Psoas muscle (tissue), 7 donors: ENCODE measurements at regions not wholly inside any gene's neighbourhood (a gene's known extent, or its start where the extent isn't known, plus 50 kb on each side); places are given as distances from the start of the nearest gene placed in this dataset.

ENCODE experiments used
- ATAC-seq, 4 donors: fragments of 200-7000 bp; cut with Tn5 transposase; one replicate each; pipeline ENCODE4 v1.9.1; 2020; ENCODE audit warnings: moderate library complexity in 3 of 4, mild to moderate bottlenecking in 2 of 4
- DNase-seq, 2 donors: peaks; one replicate each; pipeline ENCODE4 v3.0.0-alpha.2; 2020
- H3K27ac ChIP-seq: fragments of 200-600 bp; one replicate; pipeline ENCODE4 v1.8.0; 2022
- H3K27me3 ChIP-seq, 3 donors: fragments of 200-600 bp in 1 of 3; one replicate each; pipeline versions ENCODE4 v1.6.1 to v1.8.0; 2013 to 2022; ENCODE audit warnings: low read length in 2 of 3, mild to moderate bottlenecking in 2 of 3, moderate library complexity in 1 of 3; ENCODE audit not compliant: insufficient read depth in 3 of 3
- H3K36me3 ChIP-seq, 2 donors: fragments of 200-600 bp in 1 of 2; one replicate each; pipeline versions ENCODE4 v1.6.1 to v1.8.0; 2013 to 2022; ENCODE audit warnings: low read depth in 1 of 2, mild to moderate bottlenecking in 1 of 2, moderate library complexity in 1 of 2; ENCODE audit not compliant: insufficient read depth in 1 of 2
- H3K4me1 ChIP-seq: fragments of 200-600 bp; one replicate; pipeline ENCODE4 v1.8.0; 2022
- H3K4me3 ChIP-seq: fragments of 200-600 bp; one replicate; pipeline ENCODE4 v1.8.0; 2022; ENCODE audit warnings: mild to moderate bottlenecking
- H3K9me3 ChIP-seq: fragments of 200-600 bp; one replicate; pipeline ENCODE4 v1.8.0; 2022
- WGBS, 3 donors: extraction: QIAGEN DNeasy Blood & Tissue Kit; methylation state at CpG; one replicate each; pipeline versions ENCODE4 v1.1.6 to v1.1.7; 2013; 5-methylcytosine and 5-hydroxymethylcytosine counted together
- intact Hi-C, 2 donors: fragments of 100-400 bp; cut with DNase I; formaldehyde crosslinking; loops; one replicate each; pipeline versions ENCODE4 v1.11.0 to v1.14.2; 2022
- TF ChIP-seq, protein P1 (sequence below): fragments of 200-600 bp; IDR thresholded peaks from one replicate; pipeline ENCODE4 v1.8.0; 2022; ENCODE audit warnings: antibody characterized with exemption
- donor health status: healthy with polysubstance abuse.
- donor health status: DM: no; HTN: no; CAD: no; lungs with moderate emphysema.
- donor health status: Bipolar disorder and iron deficiency.
- donor health status: healthy.
- donor health status: DM: yes; HTN: yes; CAD: no.
- donor health status: DM: no; HTN: no; CAD: no.
- donor health status: DM: yes; HTN: yes; CAD: no.

DNA sequence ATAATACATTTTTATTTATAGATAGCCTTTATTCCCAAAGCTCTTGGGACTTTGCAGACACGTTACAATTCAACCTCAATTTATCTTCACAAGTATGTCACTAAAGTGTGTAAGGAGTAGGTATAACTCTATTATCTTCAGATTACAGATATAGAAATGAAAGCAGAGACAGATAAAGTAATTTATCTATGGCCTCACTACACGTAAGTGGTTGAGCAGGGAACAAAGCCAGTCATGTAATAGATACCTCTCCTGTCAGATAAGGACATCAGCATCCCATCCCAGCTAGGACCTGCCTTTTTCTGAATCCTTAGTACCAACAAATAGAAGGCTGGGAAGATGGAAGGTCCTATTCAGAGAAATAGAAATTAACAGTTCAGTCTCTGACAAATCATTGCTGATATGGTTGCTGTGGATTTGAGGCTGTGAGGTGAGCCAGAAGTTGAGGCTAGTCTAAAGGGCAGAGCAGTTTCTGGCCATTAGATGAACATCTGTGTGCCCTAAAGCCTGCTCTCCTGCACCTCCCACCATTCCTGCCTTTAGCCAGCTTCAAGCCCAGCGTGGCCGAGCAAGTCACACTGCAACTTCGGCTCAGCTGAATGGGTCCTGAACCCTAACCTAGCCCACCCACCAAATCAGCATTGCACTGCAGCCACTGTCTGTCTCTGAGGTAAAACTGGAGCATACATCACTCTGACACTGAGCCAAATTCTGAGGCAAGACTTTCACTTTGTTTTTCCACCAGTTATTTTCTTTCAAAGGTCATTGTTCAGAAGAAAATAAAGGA, 71.1 kb upstream of the PLEKHA5 start:
- intact Hi-C loops: loop anchor here in 1 of 2 donors (1.0 kb wide), 1 partner anchor 46 kb away; no protein-coding TSS in a partner anchor
- 30 to 46% (median 33%) methylated on average over 5 of the region's 5 CpGs for WGBS, 3 donors
- ATAC-seq: no peak

DNA sequence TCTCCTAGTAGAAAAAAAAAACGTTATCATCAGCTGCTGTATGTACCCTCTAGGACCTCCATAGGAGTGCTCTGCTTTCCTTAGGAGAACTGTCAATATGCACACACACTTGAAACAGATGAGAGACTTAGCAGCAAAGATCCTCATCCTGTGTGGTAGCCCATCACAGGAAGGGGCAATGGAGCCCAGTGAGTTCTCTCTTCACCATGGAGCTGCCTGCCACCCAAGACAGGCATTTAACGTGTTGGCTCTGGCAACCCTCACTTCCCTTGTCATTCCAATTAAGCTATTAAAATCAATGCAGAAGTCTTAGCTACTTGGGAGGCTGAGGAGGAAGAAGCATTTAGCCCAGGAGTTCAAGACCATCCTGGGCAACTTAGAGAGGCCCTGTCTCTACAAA, 64.8 kb upstream of the PLEKHA5 start:
- Histone ChIP-seq H3K4me3 (no peak overlapping the region), H3K27me3 (no peaks in the 10 kb centered on the region), H3K4me1 (no peaks in the 10 kb centered on the region), H3K36me3 (no peaks in the 10 kb centered on the region), H3K9me3 (no peaks in the 10 kb centered on the region), H3K27ac (no peak overlapping the region)
- TF ChIP-seq, protein P1, sequence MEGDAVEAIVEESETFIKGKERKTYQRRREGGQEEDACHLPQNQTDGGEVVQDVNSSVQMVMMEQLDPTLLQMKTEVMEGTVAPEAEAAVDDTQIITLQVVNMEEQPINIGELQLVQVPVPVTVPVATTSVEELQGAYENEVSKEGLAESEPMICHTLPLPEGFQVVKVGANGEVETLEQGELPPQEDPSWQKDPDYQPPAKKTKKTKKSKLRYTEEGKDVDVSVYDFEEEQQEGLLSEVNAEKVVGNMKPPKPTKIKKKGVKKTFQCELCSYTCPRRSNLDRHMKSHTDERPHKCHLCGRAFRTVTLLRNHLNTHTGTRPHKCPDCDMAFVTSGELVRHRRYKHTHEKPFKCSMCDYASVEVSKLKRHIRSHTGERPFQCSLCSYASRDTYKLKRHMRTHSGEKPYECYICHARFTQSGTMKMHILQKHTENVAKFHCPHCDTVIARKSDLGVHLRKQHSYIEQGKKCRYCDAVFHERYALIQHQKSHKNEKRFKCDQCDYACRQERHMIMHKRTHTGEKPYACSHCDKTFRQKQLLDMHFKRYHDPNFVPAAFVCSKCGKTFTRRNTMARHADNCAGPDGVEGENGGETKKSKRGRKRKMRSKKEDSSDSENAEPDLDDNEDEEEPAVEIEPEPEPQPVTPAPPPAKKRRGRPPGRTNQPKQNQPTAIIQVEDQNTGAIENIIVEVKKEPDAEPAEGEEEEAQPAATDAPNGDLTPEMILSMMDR: no peak
- 34 to 40% (median 37%) methylated on average over 2 of the region's 2 CpGs for WGBS, 3 donors
- DNase-seq (no peak), ATAC-seq (no peak)
- intact Hi-C loops: no loop called here

More for the DNA sequence above, 71.1 kb upstream of the PLEKHA5 start:
- Histone ChIP-seq H3K27ac (no peak overlapping the region), H3K27me3 (no peaks in the 10 kb centered on the region), H3K4me3 (no peak overlapping the region), H3K36me3 (no peaks in the 10 kb centered on the region), H3K4me1 (no peaks in the 10 kb centered on the region), H3K9me3 (no peaks in the 10 kb centered on the region)
- no peak for DNase-seq
- TF ChIP-seq, protein P1: no peak

DNA sequence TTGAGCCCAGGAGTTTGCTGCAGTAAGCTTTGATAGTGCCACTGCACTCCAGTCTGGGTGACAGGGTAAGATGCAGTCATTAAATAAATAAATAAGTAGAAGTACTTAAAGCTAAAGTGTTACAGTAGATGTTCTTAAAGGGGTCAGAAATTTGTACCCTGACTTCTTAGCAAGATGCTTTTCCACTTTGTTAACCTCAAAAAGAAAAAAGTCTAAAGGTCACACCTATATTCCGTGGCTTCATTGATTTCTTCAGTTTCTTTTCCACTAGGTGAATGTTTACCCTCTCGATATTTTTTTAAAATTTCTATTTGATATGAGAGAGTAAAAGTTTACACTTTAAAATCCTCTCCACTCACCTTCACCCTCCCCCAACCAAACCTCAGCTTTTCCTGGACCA, 64.3 kb upstream of the PLEKHA5 start:
- DNase-seq: no peak
- no peak overlapping the region for H3K4me3 ChIP-seq
- intact Hi-C loops: no loop called here
- H3K27ac ChIP-seq: no peak overlapping the region
- H3K27me3 ChIP-seq: no peaks in the 10 kb centered on the region
- WGBS, 3 donors: 88 to 98% (median 91%) methylated on average over 2 of the region's 2 CpGs
- no peaks in the 10 kb centered on the region for H3K9me3 ChIP-seq
- no peak for ATAC-seq
- TF ChIP-seq, protein P1: no peak
- no peaks in the 10 kb centered on the region for H3K4me1 ChIP-seq
- H3K36me3 ChIP-seq: no peaks in the 10 kb centered on the region

DNA sequence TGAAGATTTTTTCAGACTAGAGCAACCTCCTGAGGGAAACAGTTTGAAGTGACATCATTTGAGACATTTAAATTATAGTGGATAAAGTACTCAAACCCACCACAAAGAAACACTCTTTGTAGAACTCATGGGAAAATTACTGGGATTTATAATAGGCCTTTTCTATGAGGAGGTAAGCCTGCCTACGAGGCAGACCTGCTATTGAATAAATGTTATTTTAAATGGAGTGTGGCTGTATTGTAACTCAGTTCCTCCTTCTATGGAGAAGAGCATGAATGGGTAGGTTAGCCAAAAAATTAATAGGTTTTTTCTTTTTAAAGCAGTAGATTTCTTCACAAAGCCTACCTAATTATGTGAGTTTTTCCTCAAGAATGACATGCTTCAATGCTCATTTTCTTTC, 63.7 kb upstream of the PLEKHA5 start:
- Histone ChIP-seq H3K36me3 (no peaks in the 10 kb centered on the region), H3K4me3 (no peak overlapping the region), H3K9me3 (no peaks in the 10 kb centered on the region), H3K27ac (no peak overlapping the region), H3K4me1 (no peaks in the 10 kb centered on the region), H3K27me3 (no peaks in the 10 kb centered on the region)
- intact Hi-C loops: no loop called here
- TF ChIP-seq, protein P1: no peak
- no peak for ATAC-seq
- 68 to 85% (median 82%) methylated on average over 1 of the region's 1 CpG for WGBS, 3 donors
- no peak for DNase-seq
